H1 (cell line): ENCODE measurements at regions not wholly inside any gene's neighbourhood (a gene's known extent, or its start where the extent isn't known, plus 50 kb on each side); places are given as distances from the start of the nearest gene placed in this dataset.

Experiments used
- CTCF ChIA-PET: fragments of 300-600 bp; sonication (Branson Sonifier 250); formaldehyde crosslinking; loops from one replicate; lab custom pipeline; 2021; ENCODE audit not compliant: partially characterized antibody; lab: Charles Lee
- POLR2A ChIA-PET: fragments of 300-600 bp; sonication (Branson Sonifier 250); formaldehyde crosslinking; loops from one replicate; lab custom pipeline; 2021; ENCODE audit warnings: inconsistent platforms; ENCODE audit not compliant: partially characterized antibody; lab: Charles Lee
- DNase-seq, 2 experiments: peaks; one replicate each; pipeline versions ENCODE4 v3.0.0 to v3.0.0-alpha.2; 2010 to 2022; ENCODE audit warnings: low spot score in 2 of 2, low read depth in 1 of 2, mixed read lengths in 1 of 2
- FAIRE-seq: peaks from 2 replicates; lab custom pipeline; 2011; peaks lifted over from hg19 to GRCh38; lab: Jason Lieb, UNC
- H2AFZ ChIP-seq: 2 replicates; pipeline ENCODE4 v1.8.1; 2012; ENCODE audit warnings: low read length, inconsistent platforms
- H2AK5ac ChIP-seq: 2 replicates; pipeline ENCODE4 v1.6.1; 2013; ENCODE audit warnings: low read depth, low read length
- H2BK120ac ChIP-seq: replicated peaks from 2 replicates; pipeline ENCODE3; 2013; ENCODE audit warnings: low read depth, low read length, inconsistent platforms
- H2BK12ac ChIP-seq: 2 replicates; pipeline ENCODE4 v1.6.1; 2013; ENCODE audit warnings: low read depth, low read length
- H2BK15ac ChIP-seq: 2 replicates; pipeline ENCODE4 v1.6.1; 2013; ENCODE audit warnings: low read length
- H2BK20ac ChIP-seq: 2 replicates; pipeline ENCODE4 v1.6.1; 2013; ENCODE audit warnings: low read length
- H2BK5ac ChIP-seq: 2 replicates; pipeline ENCODE4 v1.6.1; 2013; ENCODE audit warnings: low read depth, low read length
- H3K14ac ChIP-seq: 2 replicates; pipeline ENCODE4 v1.6.1; 2013; ENCODE audit warnings: inconsistent platforms; ENCODE audit not compliant: insufficient read length
- H3K18ac ChIP-seq: 2 replicates; pipeline ENCODE4 v1.6.1; 2013; ENCODE audit warnings: low read length; ENCODE audit errors: extremely low read depth
- H3K23ac ChIP-seq: 2 replicates; pipeline ENCODE4 v1.6.1; 2013; ENCODE audit warnings: inconsistent platforms; ENCODE audit not compliant: insufficient read length
- H3K23me2 ChIP-seq: 2 replicates; pipeline ENCODE4 v1.6.1; 2013; ENCODE audit warnings: low read depth, low read length
- H3K27ac ChIP-seq: 2 replicates; pipeline ENCODE4 v1.6.1; 2011; ENCODE audit warnings: low read depth, low read length, inconsistent platforms
- H3K27me3 ChIP-seq, 4 experiments: replicated peaks in 1 of 4; 1 replicate in 1 of 4; 2 replicates in 3 of 4; pipeline versions ENCODE4 v1.6.1 to v1.8.1; 2011 to 2013; ENCODE audit warnings: low read length in 3 of 4, mild to moderate bottlenecking in 3 of 4, inconsistent platforms in 2 of 4, mixed read lengths in 2 of 4, moderate library complexity in 1 of 4; ENCODE audit not compliant: control insufficient read depth in 3 of 4, insufficient read depth in 3 of 4; ENCODE audit errors: extremely low read depth in 1 of 4
- H3K36me3 ChIP-seq, 4 experiments: 2 replicates each; pipeline versions ENCODE4 v1.6.1 to v1.8.1; 2011 to 2013; ENCODE audit warnings: mild to moderate bottlenecking in 4 of 4, low read length in 3 of 4, moderate library complexity in 2 of 4, control low read depth in 1 of 4, inconsistent platforms in 1 of 4; ENCODE audit not compliant: insufficient read depth in 4 of 4, control insufficient read depth in 2 of 4
- H3K4ac ChIP-seq: replicated peaks from 2 replicates; pipeline ENCODE3; 2013; ENCODE audit warnings: low read length, low read depth, mixed read lengths, inconsistent platforms; ENCODE audit not compliant: insufficient read length
- H3K4me1 ChIP-seq, 4 experiments: replicated peaks in 1 of 4; 1 replicate in 1 of 4; 2 replicates in 3 of 4; pipeline versions ENCODE4 v1.6.1 to v1.8.1; 2011 to 2013; ENCODE audit warnings: low read length in 3 of 4, inconsistent platforms in 2 of 4, mixed read lengths in 1 of 4; ENCODE audit not compliant: insufficient read depth in 4 of 4, control insufficient read depth in 3 of 4
- H3K4me2 ChIP-seq, 2 experiments: 2 replicates each; pipeline versions ENCODE4 v1.6.1 to v1.8.1; 2011 to 2013; ENCODE audit warnings: low read depth in 2 of 2, low read length in 2 of 2, control low read depth in 1 of 2, inconsistent platforms in 1 of 2, mild to moderate bottlenecking in 1 of 2; ENCODE audit not compliant: insufficient read depth in 1 of 2
- H3K4me3 ChIP-seq, 4 experiments: fragments of 200-600, 300-600 bp in 1 of 4; sonication (generic), shearing (Covaris generic), sonication (Bioruptor Twin) in 1 of 4; 2 replicates each; pipeline versions ENCODE4 v1.5.1 to v1.8.1; 2011 to 2016; ENCODE audit warnings: low read length in 4 of 4, low read depth in 3 of 4, control low read depth in 2 of 4, inconsistent platforms in 2 of 4, mild to moderate bottlenecking in 2 of 4, mixed read lengths in 1 of 4, moderate library complexity in 1 of 4; ENCODE audit not compliant: insufficient read depth in 2 of 4; ENCODE audit errors: extremely low read depth in 1 of 4
- H3K56ac ChIP-seq: replicated peaks from 2 replicates; pipeline ENCODE3; 2013; ENCODE audit warnings: low read depth, mild to moderate bottlenecking, mixed read lengths, low read length, inconsistent platforms; ENCODE audit not compliant: insufficient read length
- H3K79me1 ChIP-seq: 2 replicates; pipeline ENCODE4 v1.6.1; 2013; ENCODE audit warnings: low read depth, low read length, control low read depth
- H3K79me2 ChIP-seq, 2 experiments: 2 replicates each; pipeline versions ENCODE4 v1.6.1 to v1.8.1; 2012 to 2013; ENCODE audit warnings: low read length in 2 of 2, mild to moderate bottlenecking in 2 of 2, inconsistent platforms in 1 of 2; ENCODE audit not compliant: insufficient read depth in 2 of 2, control insufficient read depth in 1 of 2
- H3K9ac ChIP-seq, 4 experiments: replicated peaks in 1 of 4; 1 replicate in 1 of 4; 2 replicates in 3 of 4; pipeline versions ENCODE4 v1.6.1 to v1.8.1; 2011 to 2013; ENCODE audit warnings: low read depth in 3 of 4, low read length in 3 of 4, control low read depth in 2 of 4, mild to moderate bottlenecking in 2 of 4, moderate library complexity in 2 of 4, inconsistent platforms in 1 of 4; ENCODE audit errors: extremely low read depth in 1 of 4
- H3K9me3 ChIP-seq, 2 experiments: 2 replicates each; pipeline versions ENCODE4 v1.6.1 to v1.8.1; 2012 to 2013; ENCODE audit warnings: mild to moderate bottlenecking in 2 of 2, moderate library complexity in 2 of 2, control low read depth in 1 of 2, inconsistent platforms in 1 of 2, low read depth in 1 of 2, low read length in 1 of 2, mixed read lengths in 1 of 2; ENCODE audit not compliant: insufficient read depth in 2 of 2
- H4K20me1 ChIP-seq, 2 experiments: replicated peaks in 1 of 2; 2 replicates each; pipeline versions ENCODE3 to v1.8.1; 2011 to 2013; ENCODE audit warnings: inconsistent platforms in 2 of 2, low read length in 2 of 2, mild to moderate bottlenecking in 1 of 2; ENCODE audit not compliant: insufficient read depth in 2 of 2, control insufficient read depth in 1 of 2
- H4K5ac ChIP-seq: 2 replicates; pipeline ENCODE4 v1.6.1; 2013; ENCODE audit warnings: low read length, low read depth, mixed read lengths, inconsistent platforms; ENCODE audit not compliant: insufficient read length
- H4K8ac ChIP-seq: 2 replicates; pipeline ENCODE4 v1.8.0; 2013; ENCODE audit warnings: mild to moderate bottlenecking, moderate library complexity, low read length, inconsistent platforms; ENCODE audit not compliant: insufficient read depth; ENCODE audit errors: extremely low read depth
- H4K91ac ChIP-seq: replicated peaks from 2 replicates; pipeline ENCODE3; 2013; ENCODE audit warnings: low read length, mixed read lengths, inconsistent platforms; ENCODE audit not compliant: insufficient read length
- CBX8 ChIP-seq: fragments of 300-800, 300-1000 bp; sonication (generic); IDR thresholded peaks from 2 replicates; pipeline ENCODE4 v1.7.1; 2016; ENCODE audit warnings: low read depth, low read length, borderline replicate concordance
- CEBPB ChIP-seq: IDR thresholded peaks from 2 replicates; pipeline ENCODE4 v1.6.1; 2012; ENCODE audit warnings: low read depth, low read length
- CTBP2 ChIP-seq: IDR thresholded peaks from 2 replicates; pipeline ENCODE4 v1.7.0; 2011; ENCODE audit warnings: borderline replicate concordance, mild to moderate bottlenecking, moderate library complexity, mixed read lengths, low read length; ENCODE audit not compliant: insufficient read depth, insufficient read length
- CTCF ChIP-seq, 3 experiments: IDR thresholded peaks; 1 replicate in 2 of 3; 2 replicates in 1 of 3; pipeline versions ENCODE4 v1.5.1 to v1.6.1; 2011; ENCODE audit warnings: low read length in 3 of 3, mild to moderate bottlenecking in 3 of 3, inconsistent platforms in 2 of 3, low read depth in 1 of 3, moderate library complexity in 1 of 3; ENCODE audit not compliant: insufficient read depth in 1 of 3; ENCODE audit errors: control extremely low read depth in 1 of 3
- GABPA ChIP-seq: IDR thresholded peaks from 2 replicates; pipeline ENCODE4 v1.6.1; 2011; ENCODE audit warnings: mild to moderate bottlenecking, low read length, moderate library complexity, borderline replicate concordance; ENCODE audit not compliant: insufficient read depth
- KDM1A ChIP-seq: fragments of 200-600, 300-600 bp; sonication (generic); IDR thresholded peaks from 2 replicates; pipeline ENCODE4 v1.7.1; 2016; ENCODE audit warnings: mild to moderate bottlenecking, low read length, borderline replicate concordance
- POLR2A ChIP-seq, 2 experiments: IDR thresholded peaks; 1 replicate in 1 of 2; 2 replicates in 1 of 2; pipeline ENCODE4 v1.6.1; 2011; ENCODE audit warnings: low read depth in 2 of 2, low read length in 2 of 2, mild to moderate bottlenecking in 2 of 2; ENCODE audit errors: control extremely low read depth in 1 of 2
- RBBP5 ChIP-seq: IDR thresholded peaks from 2 replicates; pipeline ENCODE4 v1.7.1; 2012; ENCODE audit warnings: low read depth, mild to moderate bottlenecking, inconsistent platforms, low read length, moderate library complexity, borderline replicate concordance
- SP2 ChIP-seq: IDR thresholded peaks from 2 replicates; pipeline ENCODE4 v1.6.1; 2012; ENCODE audit warnings: mild to moderate bottlenecking, low read length, inconsistent platforms
- USF2 ChIP-seq: IDR thresholded peaks from 2 replicates; pipeline ENCODE4 v1.6.1; 2011; ENCODE audit warnings: low read length, improper control_type of control experiment
- WGBS, 2 experiments: shearing (Covaris generic) in 1 of 2; methylation state at CpG; one replicate each; pipeline versions ENCODE4 v1.1.6 to v1.1.7; 2013 to 2015; ENCODE audit warnings: low lambda C conversion rate in 2 of 2, mixed read lengths in 2 of 2, inconsistent platforms in 1 of 2, low coverage in 1 of 2, missing lambda C conversion rate in 1 of 2; ENCODE audit not compliant: insufficient replicate concordance in 2 of 2, insufficient coverage in 1 of 2, insufficient read length in 1 of 2; ENCODE audit errors: extremely low coverage in 1 of 2, missing lambda C conversion rate in 1 of 2; 5-methylcytosine and 5-hydroxymethylcytosine counted together

DNA sequence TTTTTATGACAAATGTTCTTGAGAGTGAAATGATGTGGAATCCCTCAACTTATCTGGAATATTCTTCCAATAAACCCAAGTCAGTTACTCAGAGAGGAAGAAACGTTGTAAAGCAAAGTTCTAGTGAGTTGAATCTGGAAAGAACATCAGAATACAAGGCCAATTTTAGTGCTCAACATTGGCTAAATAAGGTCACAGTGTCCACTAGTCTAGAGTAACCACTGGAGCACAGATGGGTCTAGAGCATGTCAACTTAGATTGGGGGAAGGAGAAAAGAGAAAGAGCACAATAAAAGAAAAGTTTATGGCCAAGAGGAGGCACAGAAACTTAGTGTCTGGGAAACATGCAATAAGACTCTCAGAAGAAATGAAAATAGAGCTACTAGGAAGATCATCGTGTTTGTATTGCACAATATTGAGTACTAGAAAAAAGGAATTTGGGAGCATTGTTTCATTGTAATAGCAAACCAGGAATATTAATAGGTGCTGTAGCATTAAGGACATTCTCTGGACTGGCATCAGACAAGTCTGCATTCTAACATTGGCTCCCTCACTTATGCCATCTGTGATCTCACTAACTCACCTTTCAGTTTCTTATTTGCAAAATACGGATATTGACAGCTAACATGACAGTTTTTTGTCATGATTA, 1318.5 kb downstream of the PCDH9 start:
- Histone ChIP-seq H3K56ac (no peak overlapping the region), H3K36me3 (no peaks in the 10 kb centered on the region), H3K9ac (no peak overlapping the region), H3K4me1 (no peaks in the 10 kb centered on the region), H3K27me3 (no peaks in the 10 kb centered on the region), H2BK20ac (no peak overlapping the region), H4K91ac (no peak overlapping the region), H4K8ac (no peak overlapping the region), H3K23ac (no peak overlapping the region), H2BK12ac (no peak overlapping the region), H2AFZ (no peak overlapping the region), H3K27ac (no peak overlapping the region), H3K18ac (no peak overlapping the region), H3K14ac (no peak overlapping the region), H3K23me2 (no peaks in the 10 kb centered on the region), H2AK5ac (no peak overlapping the region), H2BK120ac (no peak overlapping the region), H4K20me1 (no peaks in the 10 kb centered on the region), H2BK15ac (no peak overlapping the region), H3K79me1 (no peaks in the 10 kb centered on the region), H3K4ac (no peak overlapping the region), H3K4me3 (no peak overlapping the region), H3K79me2 (no peaks in the 10 kb centered on the region), H2BK5ac (no peak overlapping the region), H3K9me3 (no peaks in the 10 kb centered on the region), H3K4me2 (no peak overlapping the region), H4K5ac (no peak overlapping the region)
- FAIRE-seq = no peak
- ChIA-PET POLR2A (no interaction called here), CTCF (interaction anchor here (0.8 to 2.1 kb wide), 2 partner anchors 15 to 28 kb away, joined by 5 to 6 read pairs; no protein-coding TSS in a partner anchor)
- WGBS, 2 experiments = 84% methylated on average over 3 of the region's 3 CpGs; no CpG with 5 or more reads in 1 of the 2 experiments
- no peak for DNase-seq
- TF ChIP-seq KDM1A (no peak), POLR2A (IDR thresholded peaks at IDR 0.05; ENCODE audit: control extremely low read depth in 1 of 2, low read depth in 2 of 2, low read length in 2 of 2) (no peak), RBBP5 (no peak), CEBPB (no peak), SP2 (no peak), GABPA (no peak), CTBP2 (no peak), CBX8 (no peak), USF2 (no peak), CTCF (IDR thresholded peaks at IDR 0.05; ENCODE audit: control extremely low read depth in 1 of 3, insufficient read depth in 1 of 3, low read depth in 1 of 3, low read length in 3 of 3) (no peak)
